Lung (tissue), 11 donors: ENCODE measurements at regions not wholly inside any gene's neighbourhood (a gene's known extent, or its start where the extent isn't known, plus 50 kb on each side); places are given as distances from the start of the nearest gene placed in this dataset.
A peak's percentile ranks its signal among the peaks of the same experiment; 100 is the strongest.

Source experiments
- ATAC-seq: fragments of 200-7000 bp; cut with Tn5 transposase; one replicate; pipeline ENCODE4 v1.9.1; 2020; ENCODE audit warnings: moderate number of reproducible peaks; ENCODE audit not compliant: insufficient read depth, low FRiP score
- DNase-seq, 3 donors: peaks; one replicate each; pipeline ENCODE4 v3.0.0-alpha.2; 2013 to 2017
- H3K27ac ChIP-seq, 2 donors: one replicate each; pipeline ENCODE4 v1.5.1; 2013; ENCODE audit warnings: mild to moderate bottlenecking in 2 of 2, moderate library complexity in 2 of 2, control low read depth in 1 of 2, inconsistent platforms in 1 of 2, low read depth in 1 of 2, low read length in 1 of 2
- H3K27me3 ChIP-seq, 3 donors: one replicate each; pipeline ENCODE4 v1.5.1; 2013; ENCODE audit warnings: low read length in 2 of 3; ENCODE audit not compliant: control insufficient read depth in 3 of 3, insufficient read depth in 3 of 3
- H3K36me3 ChIP-seq, 4 donors: one replicate each; pipeline ENCODE4 v1.5.1; 2013; ENCODE audit warnings: low read length in 4 of 4, mild to moderate bottlenecking in 1 of 4, moderate library complexity in 1 of 4; ENCODE audit not compliant: control insufficient read depth in 4 of 4, insufficient read depth in 4 of 4
- H3K4me1 ChIP-seq, 5 donors: one replicate each; pipeline ENCODE4 v1.5.1; 2013; ENCODE audit warnings: low read length in 5 of 5, mild to moderate bottlenecking in 2 of 5, moderate library complexity in 1 of 5; ENCODE audit not compliant: control insufficient read depth in 5 of 5, insufficient read depth in 5 of 5
- H3K4me3 ChIP-seq: one replicate; pipeline ENCODE4 v1.5.1; 2013; ENCODE audit warnings: mild to moderate bottlenecking, control low read depth, moderate library complexity
- H3K9ac ChIP-seq, 2 donors: one replicate each; pipeline ENCODE4 v1.5.1; 2013; ENCODE audit warnings: low read length in 2 of 2, control low read depth in 1 of 2; ENCODE audit not compliant: insufficient read depth in 1 of 2
- H3K9me3 ChIP-seq, 4 donors: one replicate each; pipeline ENCODE4 v1.5.1; 2013; ENCODE audit warnings: low read length in 3 of 4, mild to moderate bottlenecking in 1 of 4, moderate library complexity in 1 of 4; ENCODE audit not compliant: control insufficient read depth in 4 of 4, insufficient read depth in 3 of 4
- CTCF ChIP-seq: IDR thresholded peaks from 2 replicates; pipeline ENCODE4 v1.5.1; 2012; ENCODE audit warnings: mild to moderate bottlenecking; ENCODE audit errors: control extremely low read depth, extremely low read depth
- WGBS, 2 donors: extraction: QIAGEN DNeasy Blood & Tissue Kit; methylation state at CpG; one replicate each; pipeline ENCODE4 v1.1.7; 2013; 5-methylcytosine and 5-hydroxymethylcytosine counted together
- donor health status: control.
- donor health status: control.
- donor health status: Bipolar disorder and iron deficiency.
- donor health status: healthy.
- donor health status: DM: yes; HTN: yes; CAD: no.

- Histone ChIP-seq H3K27me3 (no peaks in the 10 kb centered on the region), H3K9me3 (no peaks in the 10 kb centered on the region), H3K4me3 (no peak overlapping the region), H3K36me3 (no peaks in the 10 kb centered on the region), H3K27ac (no peak overlapping the region), H3K4me1 (peaks cover 0 to 4% (median 0%) of the 10 kb centered on the region in 5 donors), H3K9ac (no peak overlapping the region)
- no peak for TF ChIP-seq CTCF
- ATAC-seq, result no peak
- 57 to 75% methylated on average over 1 of the region's 1 CpG for WGBS, 2 donors
- DNase-seq, result peak in 2 of 3 donors; percentile 41 to 47
Observed at GRCh38 chr13:59210543-59210942, 953.2 kb downstream of the DIAPH3 start.

GRCh38 chr13:59211606-59212005 is 952.1 kb downstream of the DIAPH3 start:
- 85 to 94% methylated on average over 3 of the region's 3 CpGs for WGBS, 2 donors
- Histone ChIP-seq H3K27ac (no peak overlapping the region), H3K4me3 (no peak overlapping the region), H3K36me3 (no peaks in the 10 kb centered on the region), H3K9me3 (no peaks in the 10 kb centered on the region), H3K4me1 (peaks cover 0 to 4% (median 0%) of the 10 kb centered on the region in 5 donors), H3K27me3 (no peaks in the 10 kb centered on the region), H3K9ac (no peak overlapping the region)
- ATAC-seq (no peak), DNase-seq (no peak)
- no peak for TF ChIP-seq CTCF

DNA sequence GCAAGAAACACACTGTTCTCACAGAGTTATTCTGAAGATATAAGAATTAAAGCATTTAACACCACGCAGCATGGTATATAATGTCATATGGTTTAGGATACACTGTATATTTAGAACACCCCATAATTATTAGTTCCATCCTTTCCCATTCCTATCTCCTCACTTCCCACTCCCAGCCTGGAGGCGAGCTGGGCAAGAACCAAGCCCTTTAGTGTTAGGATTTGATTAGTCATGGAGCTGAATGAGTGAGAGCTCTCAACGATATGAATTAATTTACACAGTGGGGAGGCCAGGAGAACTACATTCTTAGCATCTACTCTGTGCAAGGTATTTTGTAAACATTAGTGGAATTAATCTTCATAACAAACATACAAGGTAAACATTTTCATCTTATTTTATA is 934.3 kb downstream of the DIAPH3 start:
- Histone ChIP-seq H3K27me3 (no peaks in the 10 kb centered on the region), H3K27ac (no peak overlapping the region), H3K9ac (no peak overlapping the region), H3K4me3 (no peak overlapping the region), H3K9me3 (no peaks in the 10 kb centered on the region), H3K4me1 (peaks cover 0 to 1% (median 0%) of the 10 kb centered on the region in 5 donors), H3K36me3 (no peaks in the 10 kb centered on the region)
- no peak for TF ChIP-seq CTCF
- DNase-seq (no peak), ATAC-seq (no peak)
- 75 to 90% methylated on average over 3 of the region's 3 CpGs for WGBS, 2 donors

GRCh38 chr13:59229861-59230260 is 933.9 kb downstream of the DIAPH3 start:
- 75 to 85% methylated on average over 4 of the region's 4 CpGs for WGBS, 2 donors
- Histone ChIP-seq H3K4me3 (no peak overlapping the region), H3K36me3 (no peaks in the 10 kb centered on the region), H3K27me3 (no peaks in the 10 kb centered on the region), H3K9ac (no peak overlapping the region), H3K9me3 (no peaks in the 10 kb centered on the region), H3K4me1 (peaks cover 0 to 1% (median 0%) of the 10 kb centered on the region in 5 donors), H3K27ac (no peak overlapping the region)
- TF ChIP-seq CTCF, result no peak
- DNase-seq (no peak), ATAC-seq (no peak)
